IMR-90 (cell line): ENCODE measurements at regions not wholly inside any gene's neighbourhood (a gene's known extent, or its start where the extent isn't known, plus 50 kb on each side); places are given as distances from the start of the nearest gene placed in this dataset.

Source experiments
- ATAC-seq: fragments of 200-7000 bp; cut with Tn5 transposase; 2 replicates; pipeline ENCODE4 v1.9.1; 2020; ENCODE audit warnings: low read depth, mild to moderate bottlenecking, moderate library complexity
- BruUV-seq: library from RNA; stranded (reverse); fragments of 400-500 nt; replicated peaks from 2 replicates; lab custom pipeline; 2021; lab: Mats Ljungman, UMichigan
- CTCF ChIA-PET: fragments of 300-600 bp; formaldehyde crosslinking; extraction: SDS; loops from one replicate; lab custom pipeline; 2021; ENCODE audit warnings: antibody characterized with exemption; lab: Yijun Ruan, JAX
- POLR2A ChIA-PET: fragments of 300-600 bp; sonication (Branson Sonifier 250); formaldehyde crosslinking; loops from one replicate; lab custom pipeline; 2022; ENCODE audit warnings: antibody characterized with exemption; ENCODE audit not compliant: unreplicated experiment; lab: Charles Lee
- DNase-seq: peaks from one replicate; pipeline ENCODE4 v3.0.0; 2013
- H2AFZ ChIP-seq: replicated peaks from 2 replicates; pipeline ENCODE3; 2013; ENCODE audit warnings: low read length, mild to moderate bottlenecking; ENCODE audit not compliant: poor library complexity
- H2AK5ac ChIP-seq: 2 replicates; pipeline ENCODE4 v1.6.1; 2013; ENCODE audit warnings: low read depth, low read length, inconsistent platforms
- H2AK9ac ChIP-seq: replicated peaks from 2 replicates; pipeline ENCODE3; 2013; ENCODE audit warnings: mild to moderate bottlenecking, low read depth, low read length, moderate library complexity; ENCODE audit not compliant: poor library complexity
- H2BK120ac ChIP-seq: 2 replicates; pipeline ENCODE4 v1.6.1; 2013; ENCODE audit warnings: low read depth, low read length, inconsistent platforms
- H2BK15ac ChIP-seq: 3 replicates; pipeline ENCODE4 v1.6.1; 2013; ENCODE audit warnings: low read depth, low read length, inconsistent platforms
- H2BK20ac ChIP-seq: 2 replicates; pipeline ENCODE4 v1.6.1; 2013; ENCODE audit warnings: low read depth, mild to moderate bottlenecking, inconsistent platforms, low read length, moderate library complexity
- H2BK5ac ChIP-seq: 2 replicates; pipeline ENCODE4 v1.6.1; 2013; ENCODE audit warnings: mild to moderate bottlenecking, low read depth, low read length, inconsistent platforms; ENCODE audit not compliant: poor library complexity, severe bottlenecking
- H3K14ac ChIP-seq: replicated peaks from 2 replicates; pipeline ENCODE4 v1.6.1; 2013; ENCODE audit warnings: low read depth, low read length, inconsistent platforms
- H3K18ac ChIP-seq: 2 replicates; pipeline ENCODE4 v1.6.1; 2013; ENCODE audit warnings: low read depth, low read length, control low read depth
- H3K23ac ChIP-seq: 2 replicates; pipeline ENCODE4 v1.6.1; 2013; ENCODE audit warnings: low read depth, low read length, inconsistent platforms
- H3K27ac ChIP-seq: 2 replicates; pipeline ENCODE4 v1.5.1; 2013; ENCODE audit warnings: mild to moderate bottlenecking, control low read depth, low read length; ENCODE audit not compliant: insufficient read depth
- H3K27me3 ChIP-seq: 2 replicates; pipeline ENCODE4 v1.6.1; 2013; ENCODE audit warnings: low read length; ENCODE audit not compliant: control insufficient read depth, insufficient read depth
- H3K36me3 ChIP-seq: 2 replicates; pipeline ENCODE4 v1.6.1; 2013; ENCODE audit warnings: low read length, mixed read lengths; ENCODE audit not compliant: control insufficient read depth, insufficient read depth
- H3K4ac ChIP-seq: 2 replicates; pipeline ENCODE4 v1.6.1; 2013; ENCODE audit warnings: low read depth, low read length, inconsistent platforms
- H3K4me1 ChIP-seq: 2 replicates; pipeline ENCODE4 v1.6.1; 2013; ENCODE audit warnings: low read length, mixed read lengths; ENCODE audit not compliant: control insufficient read depth, insufficient read depth
- H3K4me2 ChIP-seq: 2 replicates; pipeline ENCODE4 v1.6.1; 2013; ENCODE audit warnings: low read depth, mild to moderate bottlenecking, control low read depth, low read length, moderate library complexity
- H3K4me3 ChIP-seq: 2 replicates; pipeline ENCODE4 v1.5.1; 2013; ENCODE audit warnings: low read depth, mild to moderate bottlenecking, control low read depth, low read length, moderate library complexity; ENCODE audit not compliant: insufficient read depth
- H3K56ac ChIP-seq: 2 replicates; pipeline ENCODE4 v1.6.1; 2013; ENCODE audit warnings: low read length, inconsistent platforms; ENCODE audit not compliant: insufficient read depth; ENCODE audit errors: extremely low read depth
- H3K79me1 ChIP-seq, 2 experiments: 2 replicates each; pipeline ENCODE4 v1.6.1; 2013; ENCODE audit warnings: low read length in 2 of 2, inconsistent platforms in 1 of 2, low read depth in 1 of 2
- H3K9ac ChIP-seq: 2 replicates; pipeline ENCODE4 v1.6.1; 2013; ENCODE audit warnings: low read depth, low read length, control low read depth
- H3K9me1 ChIP-seq: 2 replicates; pipeline ENCODE4 v1.6.1; 2013; ENCODE audit warnings: low read length, inconsistent platforms; ENCODE audit not compliant: insufficient read depth
- H3K9me3 ChIP-seq: 2 replicates; pipeline ENCODE4 v1.6.1; 2013; ENCODE audit warnings: low read length; ENCODE audit not compliant: control insufficient read depth, insufficient read depth
- H4K20me1 ChIP-seq: 2 replicates; pipeline ENCODE4 v1.6.1; 2013; ENCODE audit warnings: low read length, inconsistent platforms; ENCODE audit not compliant: insufficient read depth
- H4K5ac ChIP-seq: 2 replicates; pipeline ENCODE4 v1.6.1; 2013; ENCODE audit warnings: mild to moderate bottlenecking, low read depth, low read length, control low read depth
- H4K8ac ChIP-seq, 2 experiments: 2 replicates each; pipeline ENCODE4 v1.6.1; 2013; ENCODE audit warnings: low read depth in 2 of 2, low read length in 2 of 2, control low read depth in 1 of 2, inconsistent platforms in 1 of 2
- H4K91ac ChIP-seq: 2 replicates; pipeline ENCODE4 v1.6.1; 2013; ENCODE audit warnings: low read depth, low read length, inconsistent platforms; ENCODE audit not compliant: insufficient read depth
- BHLHE40 ChIP-seq: fragments of 150-350 bp; IDR thresholded peaks from 2 replicates; pipeline ENCODE4 v1.6.1; 2016; ENCODE audit warnings: mild to moderate bottlenecking, low read depth, low read length
- RCOR1 ChIP-seq: IDR thresholded peaks from 2 replicates; pipeline ENCODE4 v1.6.1; 2012; ENCODE audit warnings: mild to moderate bottlenecking, low read length, improper control_type of control experiment; ENCODE audit not compliant: insufficient replicate concordance
- RFX5 ChIP-seq: IDR thresholded peaks from 2 replicates; pipeline ENCODE4 v1.8.0; 2012; ENCODE audit warnings: low read depth, mild to moderate bottlenecking, low read length, moderate library complexity
- USF2 ChIP-seq: fragments of 150-350 bp; IDR thresholded peaks from 2 replicates; pipeline ENCODE4 v1.6.1; 2017; ENCODE audit warnings: mild to moderate bottlenecking, antibody characterized with exemption, low read length, low read depth
- WGBS, 2 experiments: methylation state at CpG; one replicate each; pipeline versions ENCODE4 v1.1.5 to v1.1.7; 2013; ENCODE audit warnings: missing lambda C conversion rate in 2 of 2; ENCODE audit not compliant: insufficient read length in 1 of 2; ENCODE audit errors: extremely low coverage in 2 of 2; 5-methylcytosine and 5-hydroxymethylcytosine counted together
- dilution Hi-C: fragments of 300-500 bp; cut with HindIII; formaldehyde crosslinking; loops from one replicate; pipeline ENCODE4 v1.14.3; 2018; ENCODE audit warnings: low sequenced_read_pairs; ENCODE audit not compliant: unreplicated experiment
- in situ Hi-C: fragments of 300-500 bp; cut with MboI; formaldehyde crosslinking; loops from 3 replicates; pipeline ENCODE4 v1.14.3; 2019; ENCODE audit warnings: low sequenced_read_pairs, inconsistent platforms, mixed read lengths
- intact Hi-C: fragments of 100-400 bp; cut with micrococcal nuclease; formaldehyde crosslinking; loops from 2 replicates; pipeline ENCODE4 v1.10.0; 2022

GRCh38 chr1:235009561-235010306 lies 118.9 kb downstream of the TOMM20 start:
- ChIA-PET POLR2A (no interaction called here), CTCF (interaction anchor here (0.6 kb wide), 1 partner anchor 17 kb away, joined by 3 read pairs; no protein-coding TSS in a partner anchor)
- no peak overlapping the region for H3K18ac ChIP-seq
- no peak overlapping the region for H4K5ac ChIP-seq
- dilution Hi-C loops: no loop called here
- peaks cover 5% of the 10 kb centered on the region for H3K9me3 ChIP-seq
- H3K27ac ChIP-seq: no peak overlapping the region
- peak overlapping the region; percentile 17 for H2BK5ac ChIP-seq
- no peak overlapping the region for H3K56ac ChIP-seq
- intact Hi-C loops: loop anchor here (5.0 kb wide), 1 partner anchor 68 kb away; no protein-coding TSS in a partner anchor
- peak overlapping the region; percentile 45 for H2AK5ac ChIP-seq
- peak overlapping the region; percentile 50 for H2AK9ac ChIP-seq
- no peaks in the 10 kb centered on the region for H3K27me3 ChIP-seq
- H3K9me1 ChIP-seq: 0 out of 2 replicates have a peak, but pooled peaks cover 6% of the 10 kb centered on the region
- peak overlapping the region; percentile 57 for H3K4ac ChIP-seq
- H3K9ac ChIP-seq: no peak overlapping the region
- ATAC-seq (no peak), DNase-seq (no peak)
- no peak overlapping the region; the same call in 1 of the 2 replicates for H3K14ac ChIP-seq
- H3K4me2 ChIP-seq: no peak overlapping the region
- H3K4me3 ChIP-seq: no peak overlapping the region
- H4K91ac ChIP-seq: peak overlapping the region; percentile 28; the same call in 1 of the 2 replicates
- 100% methylated on average over 4 of the region's 13 CpGs; no CpG with 5 or more reads in 1 of the 2 experiments for WGBS, 2 experiments
- H2BK15ac ChIP-seq: peak overlapping the region; percentile 45; the same call in 1 of the 3 replicates
- no TSS peak for BruUV-seq
- H3K79me1 ChIP-seq: no peaks in the 10 kb centered on the region
- no peaks in the 10 kb centered on the region for H4K20me1 ChIP-seq
- H3K4me1 ChIP-seq: peaks cover 10% of the 10 kb centered on the region
- no peak overlapping the region for H3K23ac ChIP-seq
- H2BK120ac ChIP-seq: peak overlapping the region; percentile 19
- no peak overlapping the region for H2AFZ ChIP-seq
- in situ Hi-C loops: no loop called here
- H4K8ac ChIP-seq: no peak overlapping the region
- no peaks in the 10 kb centered on the region for H3K36me3 ChIP-seq
- peak overlapping the region; percentile 30 for H2BK20ac ChIP-seq
- no peak for TF ChIP-seq RCOR1
- TF ChIP-seq BHLHE40: no peak
- no peak for TF ChIP-seq RFX5
- no peak for TF ChIP-seq USF2
